DMS79 (cell line): ENCODE measurements at regions not wholly inside any gene's neighbourhood (a gene's known extent, or its start where the extent isn't known, plus 50 kb on each side); places are given as distances from the start of the nearest gene placed in this dataset.
"Not testable (repeated sequence)": the region's sequence is repeated elsewhere in the genome, so short reads cannot be mapped to it uniquely, and the experiment has no call there.

ENCODE experiments used
- DNase-seq: peaks from one replicate; lab custom pipeline; 2025; lab: John Stamatoyannopoulos, UW

DNA sequence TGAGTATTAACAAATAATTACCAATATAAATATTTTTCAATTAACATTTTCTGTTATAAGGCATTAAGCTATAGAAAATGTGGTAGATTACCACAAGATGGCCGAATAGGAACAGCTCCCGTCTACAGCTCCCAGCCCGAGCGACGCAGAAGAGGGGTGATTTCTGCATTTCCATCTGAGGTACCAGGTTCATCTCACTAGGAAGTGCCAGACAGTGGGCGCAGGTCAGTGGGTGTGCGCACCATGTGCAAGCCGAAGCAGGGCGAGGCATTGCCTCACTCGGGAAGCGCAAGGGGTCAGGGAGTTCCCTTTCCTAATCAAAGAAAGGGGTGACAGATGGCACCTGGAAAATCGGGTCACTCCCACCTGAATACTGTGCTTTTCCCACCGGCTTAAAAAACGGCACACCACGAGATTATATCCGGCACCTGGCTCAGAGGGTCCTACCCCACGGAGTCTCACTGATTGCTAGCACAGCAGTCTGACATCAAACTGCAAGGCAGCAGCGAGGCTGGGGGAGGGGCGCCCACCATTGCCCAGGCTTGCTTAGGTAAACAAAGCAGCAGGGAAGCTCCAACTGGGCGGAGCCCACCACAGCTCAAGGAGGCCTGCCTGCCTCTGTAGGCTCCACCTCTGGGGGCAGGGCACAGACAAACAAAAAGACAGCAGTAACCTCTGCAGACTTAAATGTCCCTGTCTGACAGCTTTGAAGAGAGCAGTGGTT, 808.4 kb downstream of the FSCB start:
- DNase-seq = not testable (repeated sequence)

DNA sequence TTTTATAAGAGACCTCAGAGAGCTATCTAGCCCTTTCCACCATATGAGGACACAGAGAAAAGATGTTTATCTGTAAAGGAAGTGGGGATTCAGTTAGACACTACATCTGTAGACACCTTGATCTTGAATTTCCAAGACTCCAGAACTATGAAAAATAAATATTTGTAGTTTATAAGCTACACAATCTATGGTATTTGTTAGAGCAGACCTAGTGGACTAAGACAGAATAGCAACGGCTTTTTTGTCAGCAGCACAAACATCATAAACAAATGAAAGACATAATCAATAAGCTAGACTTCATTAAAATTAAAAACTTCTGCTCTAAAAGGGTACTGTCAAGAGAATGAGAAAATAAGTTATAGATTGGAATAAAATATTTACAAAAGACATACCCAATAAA, 810.1 kb downstream of the FSCB start:
- DNase-seq = no peak

GRCh38 chr14:43692706-43693105, 814.4 kb downstream of the FSCB start:
- DNase-seq = no peak

DNA sequence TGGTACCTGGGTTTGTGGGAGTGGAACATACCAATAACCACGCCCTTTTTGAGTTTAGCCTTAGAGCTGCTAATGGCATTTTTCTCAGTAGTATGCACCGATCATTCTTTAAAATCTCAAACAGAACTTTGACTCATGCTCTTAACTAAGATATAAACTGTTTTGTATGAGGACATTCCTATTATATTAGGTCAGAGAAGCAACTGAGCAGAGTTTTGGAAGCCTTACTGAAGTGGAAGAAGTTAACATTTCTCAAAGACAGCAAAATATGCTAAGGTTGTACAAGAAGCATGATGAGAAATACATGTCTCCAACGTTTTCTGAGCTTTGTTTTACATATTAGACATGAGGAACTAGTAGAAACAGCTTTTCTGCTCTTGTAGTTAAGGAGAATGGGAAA, 819.2 kb downstream of the FSCB start:
- DNase-seq = no peak

DNA sequence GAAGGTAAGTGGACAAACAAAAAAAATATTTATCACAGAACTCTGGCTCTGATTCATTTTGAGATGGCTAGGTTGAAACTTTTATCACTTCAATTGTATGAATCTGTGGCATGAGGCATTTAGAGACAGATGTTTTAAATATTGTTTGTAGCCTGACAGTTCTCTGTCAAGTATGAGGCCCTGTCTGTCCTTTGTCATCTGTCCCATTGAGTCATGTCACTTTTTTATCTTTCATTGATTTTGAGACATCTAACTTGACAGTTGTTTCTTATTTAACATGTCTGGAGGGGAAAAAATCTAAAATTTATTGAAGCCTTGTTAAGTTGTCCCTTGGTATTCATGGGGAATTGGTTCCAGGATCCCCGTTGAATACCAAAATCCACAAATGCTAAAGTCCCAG, 829.5 kb downstream of the FSCB start:
- DNase-seq = no peak

- no peak for DNase-seq
Observed at GRCh38 chr14:43674273-43674672, 832.8 kb downstream of the FSCB start.

- no peak for DNase-seq
Observed at GRCh38 chr14:43671716-43672485, 835.2 kb downstream of the FSCB start.

DNA sequence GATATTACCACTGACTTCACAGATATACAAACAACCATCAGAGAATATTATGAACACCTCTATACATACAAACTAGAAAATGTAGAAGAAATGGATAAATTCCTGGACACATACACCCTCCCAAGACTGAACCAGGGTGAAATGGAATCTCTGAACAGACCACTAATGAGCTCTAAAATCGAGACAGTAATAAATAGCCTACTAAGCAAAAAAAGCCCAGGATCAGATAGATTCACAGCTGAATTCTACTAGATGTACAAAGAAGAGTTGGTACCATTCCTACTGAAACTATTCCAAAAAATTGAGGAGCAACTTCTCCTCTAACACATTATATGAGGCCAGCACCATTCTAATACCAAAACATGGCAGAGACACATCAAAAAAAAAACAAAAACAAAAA, 837.7 kb downstream of the FSCB start:
- DNase-seq = no peak

DNA sequence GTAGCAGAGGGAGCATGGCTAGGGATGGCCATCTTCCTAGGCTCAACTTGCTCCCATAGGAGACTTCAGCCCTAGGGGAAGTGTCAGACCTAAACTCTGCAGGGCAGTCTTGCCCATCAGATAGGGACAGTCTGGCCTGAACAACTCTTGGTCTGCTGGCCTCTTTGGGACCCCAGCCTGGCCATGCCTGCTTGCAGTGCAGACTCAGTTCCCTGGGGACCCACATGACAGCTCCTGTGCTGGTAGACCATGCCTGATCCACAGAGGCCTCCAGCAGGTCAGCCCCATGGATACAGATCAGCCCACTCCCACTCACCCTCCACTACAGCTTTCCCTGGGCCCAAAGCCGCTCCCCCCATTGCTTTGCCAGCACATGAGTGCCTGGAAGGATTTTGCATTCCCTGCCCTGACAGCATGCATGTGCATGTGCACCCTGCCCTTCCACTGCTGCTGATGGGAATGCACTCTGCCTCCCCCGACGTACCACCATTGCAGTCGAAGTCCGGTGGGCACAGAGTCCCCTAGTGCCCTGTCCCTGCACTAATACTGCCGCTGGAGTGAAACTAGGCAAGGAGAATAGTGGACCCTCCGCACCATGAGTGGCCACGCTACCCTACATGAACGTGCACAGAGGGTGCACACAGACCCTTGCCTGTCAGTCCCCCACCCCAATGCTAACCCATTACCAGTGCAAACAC, 841.4 kb downstream of the FSCB start:
- DNase-seq = no peak

DNA sequence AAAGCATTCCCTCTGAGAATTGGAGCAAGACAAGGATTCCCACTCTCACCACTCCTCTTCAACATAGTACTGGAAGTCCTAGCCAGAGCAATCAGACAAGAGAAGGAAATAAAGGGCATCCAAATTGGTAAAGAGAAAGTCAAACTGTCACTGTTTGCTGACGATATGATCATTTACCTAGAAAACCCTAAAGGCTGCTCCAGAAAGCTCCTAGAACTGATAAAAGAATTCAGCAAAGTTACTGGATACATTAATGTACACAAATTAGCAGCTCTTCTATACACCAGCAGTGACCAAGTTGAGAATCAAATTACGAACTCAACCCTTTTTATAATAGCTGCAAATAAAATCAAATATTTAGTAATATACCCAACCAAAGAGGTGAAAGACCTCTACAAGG, 851.9 kb downstream of the FSCB start:
- not testable (repeated sequence) for DNase-seq

- no peak for DNase-seq
Observed at GRCh38 chr14:43651896-43652295, 855.2 kb downstream of the FSCB start.

DNA sequence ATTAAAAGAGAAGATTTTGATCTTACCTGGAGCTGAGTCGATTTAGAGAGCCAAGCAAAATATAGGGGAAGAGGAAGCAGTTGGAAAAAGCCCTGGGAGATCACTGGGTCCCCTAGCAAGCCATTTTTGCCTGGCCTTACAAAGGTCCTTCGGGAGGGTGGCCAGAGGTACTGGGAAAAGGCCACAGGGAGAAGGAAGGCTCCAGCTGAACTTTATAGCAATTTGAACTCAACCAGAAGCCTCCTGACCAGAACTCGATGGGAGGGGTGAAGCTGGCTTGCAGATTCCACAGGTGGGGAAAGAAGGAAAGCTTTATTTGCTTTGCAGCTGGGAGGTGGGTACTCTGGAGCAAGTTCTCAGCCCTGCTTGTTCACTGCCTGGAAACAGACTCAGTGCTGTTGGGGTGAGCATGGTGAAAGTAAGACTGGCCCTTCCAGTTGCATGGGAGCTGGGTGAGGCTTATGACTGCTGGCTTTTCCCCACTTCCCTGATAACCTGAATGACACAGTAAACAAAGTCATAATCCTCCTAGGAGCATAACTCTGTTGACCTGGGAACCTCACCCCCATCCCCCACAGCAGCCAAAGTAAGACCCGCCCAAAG, 855.8 kb downstream of the FSCB start:
- no peak for DNase-seq

- DNase-seq = no peak
Observed at GRCh38 chr14:43649508-43649907, 857.6 kb downstream of the FSCB start.

DNA sequence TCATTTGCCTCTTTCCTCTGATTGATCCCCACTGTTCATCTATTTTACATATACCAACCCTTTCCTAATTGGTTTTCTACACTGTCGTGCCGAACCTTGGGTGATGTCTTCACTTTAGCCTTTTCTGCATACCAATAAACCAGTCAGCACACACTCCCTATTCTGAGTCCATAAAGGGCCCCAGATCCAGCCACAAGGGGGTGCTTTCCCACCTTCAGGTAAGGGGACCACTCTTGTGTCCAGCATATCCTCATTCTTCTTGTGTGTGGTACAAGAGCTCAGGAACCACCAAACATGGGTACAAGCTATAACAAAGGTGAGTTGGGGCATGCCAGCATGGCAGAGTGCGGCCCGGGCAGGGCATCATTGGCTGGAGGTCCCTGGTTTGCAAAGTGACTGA, 859.8 kb downstream of the FSCB start:
- DNase-seq = no peak

GRCh38 chr14:43640718-43641267, 866.3 kb downstream of the FSCB start:
- DNase-seq = no peak

DNA sequence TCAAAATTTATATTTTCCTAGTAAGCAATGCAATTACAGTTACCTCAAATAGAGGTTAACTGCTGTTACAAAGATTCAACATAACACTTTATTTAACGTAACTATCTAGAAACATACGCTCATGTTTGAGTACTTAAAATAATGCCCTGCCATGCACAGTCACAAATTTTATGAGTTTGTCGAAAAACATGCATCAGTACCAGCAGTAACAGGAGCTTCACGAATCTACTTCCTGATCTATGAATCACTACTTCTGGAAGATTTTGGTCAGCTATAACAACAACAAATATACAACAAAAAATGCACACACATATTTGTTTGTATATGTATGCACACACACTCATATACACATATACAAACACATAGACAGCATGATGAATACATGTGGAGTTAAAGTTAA, 881.8 kb downstream of the FSCB start:
- DNase-seq = no peak

GRCh38 chr14:43621282-43621681, 885.8 kb downstream of the FSCB start:
- DNase-seq = no peak

GRCh38 chr14:43595096-43595772, 911.8 kb downstream of the FSCB start:
- DNase-seq = no peak

DNA sequence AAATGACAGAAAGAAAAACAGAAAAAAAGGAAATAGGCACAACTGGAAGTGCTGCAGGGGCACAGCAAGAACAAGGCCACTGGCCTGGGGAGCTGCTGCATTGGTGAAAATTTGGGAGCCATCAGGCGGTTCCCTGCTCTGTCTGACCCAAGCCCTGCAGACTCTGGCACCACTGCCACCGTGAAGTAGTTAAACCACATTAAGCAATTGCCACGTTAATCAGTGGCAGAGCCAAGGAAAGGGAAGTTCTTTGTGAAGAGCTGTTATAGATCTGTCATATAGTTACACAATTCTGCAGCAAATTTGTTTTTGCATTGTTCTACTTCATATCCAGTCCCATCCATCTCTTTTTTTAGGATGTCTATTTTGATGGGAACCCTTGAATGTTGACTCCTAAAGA, 915.3 kb downstream of the FSCB start:
- DNase-seq = no peak

DNA sequence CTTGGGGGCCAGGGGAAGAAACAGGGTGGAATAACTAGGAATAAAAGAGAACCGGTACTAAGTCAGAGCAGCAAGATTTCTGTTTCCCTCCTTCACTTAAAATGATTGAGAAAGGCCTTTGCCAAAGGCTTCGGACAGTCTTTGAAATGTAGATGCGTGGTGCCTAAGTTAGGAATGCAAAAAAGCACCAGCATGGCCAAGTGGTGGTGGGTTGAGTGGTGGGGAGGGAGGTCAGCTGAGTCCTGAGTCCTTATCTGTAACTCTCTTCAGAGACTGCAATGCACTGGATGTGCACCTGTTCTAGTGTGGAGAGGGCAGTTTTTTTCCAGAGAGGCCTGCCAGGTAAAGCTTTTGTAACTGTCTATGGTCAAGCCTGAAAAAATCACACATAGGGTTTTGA, 919.9 kb downstream of the FSCB start:
- no peak for DNase-seq

DNA sequence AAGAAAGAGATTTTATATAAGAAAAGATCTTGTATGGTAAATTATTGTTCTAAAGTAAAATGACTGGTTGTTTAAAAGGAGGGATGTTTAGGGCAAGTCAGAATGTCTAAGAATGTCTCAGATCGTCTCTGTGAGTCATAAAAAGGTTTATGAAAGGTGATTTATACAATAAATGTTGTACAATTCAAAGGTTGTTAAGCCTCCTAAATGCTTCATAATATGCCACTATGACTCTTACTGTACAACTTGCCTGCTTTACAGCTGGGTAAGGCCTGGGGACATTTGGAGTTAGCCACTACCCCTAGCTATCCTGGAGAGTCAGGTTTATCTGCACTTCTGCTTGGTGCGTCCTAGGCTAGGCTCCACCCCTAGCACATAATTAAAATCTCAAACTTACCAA, 927.4 kb downstream of the FSCB start:
- DNase-seq = no peak

GRCh38 chr14:43568022-43568421, 939.1 kb downstream of the FSCB start:
- no peak for DNase-seq
